ENCODE measurements at regions not wholly inside any gene's neighbourhood (a gene's known extent, or its start where the extent isn't known, plus 50 kb on each side); places are given as distances from the start of the nearest gene placed in this dataset.

DNA sequence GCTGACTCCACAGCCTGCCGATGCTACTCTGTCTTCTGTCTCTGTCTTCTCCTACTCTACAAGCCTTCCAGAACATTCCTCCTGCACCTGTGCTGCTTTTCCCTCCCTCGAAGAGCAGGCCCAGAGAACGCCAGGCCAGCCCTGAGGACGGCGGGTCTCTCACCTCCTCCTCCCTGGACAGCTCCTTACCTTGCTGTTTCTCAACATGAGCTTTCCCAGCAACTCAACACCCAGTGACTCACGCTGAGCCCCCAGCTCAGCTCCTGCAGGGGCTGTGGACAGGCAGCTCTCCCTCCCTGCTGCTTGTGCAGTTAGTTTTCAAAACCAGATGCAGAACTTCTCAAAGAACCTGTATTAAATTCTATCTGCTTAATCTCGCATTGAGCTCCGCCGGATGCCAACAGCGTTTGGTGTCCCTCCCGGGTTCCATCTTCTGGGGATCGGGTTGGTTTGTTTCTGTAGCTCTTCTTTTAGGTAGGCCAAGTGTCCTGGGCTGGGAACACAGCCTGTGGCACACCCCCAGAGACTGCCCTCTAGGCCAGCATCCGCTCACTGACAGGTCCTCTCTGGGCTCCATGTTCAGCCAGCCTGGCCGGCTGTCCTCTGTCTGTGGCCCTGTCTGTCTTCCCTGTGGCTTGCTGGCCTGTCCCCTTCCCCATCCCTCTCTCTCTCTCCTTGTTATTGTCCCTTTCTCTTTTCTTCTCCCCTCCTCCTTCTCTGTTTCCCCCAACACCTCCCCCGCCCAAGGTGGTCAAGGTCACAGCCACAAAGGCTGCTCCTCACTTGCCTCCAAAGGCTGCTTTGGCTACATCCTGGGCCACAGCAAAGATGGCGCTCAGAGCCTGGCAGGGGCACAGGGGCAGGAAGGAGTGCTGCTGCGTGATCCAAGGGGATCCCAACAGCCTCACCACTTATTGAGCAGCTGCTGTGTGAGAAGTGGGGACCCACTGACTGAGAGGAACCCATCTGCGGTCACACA is 391.0 kb downstream of the MATN1 start:
- ATAC-seq (ENCODE audit: low FRiP score) (no peak), DNase-seq (peak in 1 of 2 donors; percentile 69)
- Histone ChIP-seq H3K4me3 (ENCODE audit: low read length in 2 of 2) (no peak overlapping the region), H3K9me3 (ENCODE audit: control insufficient read depth, low read length) (no peaks in the 10 kb centered on the region), H3K36me3 (ENCODE audit: control insufficient read depth in 1 of 2, insufficient read depth in 2 of 2, low read length in 1 of 2) (no peaks in the 10 kb centered on the region), H3K27ac (ENCODE audit: low read depth in 1 of 2, low read length in 2 of 2) (no peak overlapping the region), H3K27me3 (ENCODE audit: control insufficient read depth in 1 of 2, insufficient read depth in 2 of 2, low read length in 1 of 2) (no peaks in the 10 kb centered on the region), H3K4me1 (ENCODE audit: control insufficient read depth in 1 of 2, insufficient read depth in 2 of 2, low read length in 2 of 2) (no peaks in the 10 kb centered on the region)
- 82 to 87% methylated on average over 18 of the region's 18 CpGs for WGBS, 2 donors
- intact Hi-C loops (cut with DNase I): no loop called here

DNA sequence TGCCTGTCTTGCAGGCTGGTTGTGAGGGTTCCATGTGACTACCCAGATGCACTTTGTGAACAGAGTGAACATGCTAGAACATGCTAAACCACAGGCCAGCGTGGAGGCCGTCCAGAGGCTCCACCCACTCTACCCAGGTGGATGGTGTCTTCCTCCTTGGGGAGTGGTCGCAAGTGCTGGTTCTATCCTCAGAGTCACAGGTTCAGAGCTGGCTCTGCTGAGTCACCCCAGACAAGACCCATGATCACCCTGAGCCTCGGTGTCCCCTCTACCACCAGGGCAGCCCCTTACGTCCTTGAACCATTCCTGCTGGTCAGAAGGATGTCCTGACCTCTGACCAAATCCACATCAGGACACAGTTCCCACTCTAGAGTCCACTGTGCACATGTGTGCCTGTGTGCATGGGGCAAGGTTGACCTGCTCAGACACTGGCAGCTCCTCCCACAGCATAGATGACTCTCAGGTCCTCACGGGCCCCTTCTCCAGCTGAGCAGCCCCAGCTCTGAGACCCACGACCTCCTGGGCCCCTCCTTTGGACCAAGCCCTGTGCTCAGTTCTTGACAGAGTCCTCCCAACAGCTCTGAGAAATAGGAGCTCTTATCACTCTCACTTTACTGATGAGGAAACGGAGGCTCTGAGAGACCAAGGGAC is 391.8 kb downstream of the MATN1 start:
- intact Hi-C loops (cut with DNase I): no loop called here
- Histone ChIP-seq H3K4me1 (ENCODE audit: control insufficient read depth in 1 of 2, insufficient read depth in 2 of 2, low read length in 2 of 2) (no peaks in the 10 kb centered on the region), H3K27ac (ENCODE audit: low read depth in 1 of 2, low read length in 2 of 2) (no peak overlapping the region), H3K9me3 (ENCODE audit: control insufficient read depth, low read length) (no peaks in the 10 kb centered on the region), H3K36me3 (ENCODE audit: control insufficient read depth in 1 of 2, insufficient read depth in 2 of 2, low read length in 1 of 2) (no peaks in the 10 kb centered on the region), H3K27me3 (ENCODE audit: control insufficient read depth in 1 of 2, insufficient read depth in 2 of 2, low read length in 1 of 2) (no peaks in the 10 kb centered on the region), H3K4me3 (ENCODE audit: low read length in 2 of 2) (no peak overlapping the region)
- DNase-seq (peak in 1 of 2 donors; percentile 52), ATAC-seq (ENCODE audit: low FRiP score) (no peak)
- 76 to 82% methylated on average over 8 of the region's 8 CpGs for WGBS, 2 donors

DNA sequence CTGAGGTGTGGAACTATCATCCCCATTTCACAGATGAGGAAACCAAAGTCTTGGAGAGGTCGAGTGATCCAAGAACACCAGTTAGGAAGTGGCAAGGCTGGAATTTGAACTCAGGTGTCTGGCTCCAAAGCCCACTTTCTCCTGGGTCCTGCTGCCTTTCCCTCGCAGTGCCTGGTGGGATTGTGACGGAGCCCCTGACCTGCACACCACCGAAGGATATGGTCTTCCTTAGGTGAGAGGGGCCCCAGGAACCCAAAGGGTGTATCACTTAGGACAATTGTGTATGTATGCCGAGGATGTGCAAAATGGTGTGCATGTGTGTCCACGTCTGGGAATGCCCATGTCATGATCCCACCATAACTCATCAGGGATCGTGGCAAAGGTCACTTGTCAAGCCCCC is 392.7 kb downstream of the MATN1 start:
- no peak for DNase-seq
- intact Hi-C loops (cut with DNase I): no loop called here

DNA sequence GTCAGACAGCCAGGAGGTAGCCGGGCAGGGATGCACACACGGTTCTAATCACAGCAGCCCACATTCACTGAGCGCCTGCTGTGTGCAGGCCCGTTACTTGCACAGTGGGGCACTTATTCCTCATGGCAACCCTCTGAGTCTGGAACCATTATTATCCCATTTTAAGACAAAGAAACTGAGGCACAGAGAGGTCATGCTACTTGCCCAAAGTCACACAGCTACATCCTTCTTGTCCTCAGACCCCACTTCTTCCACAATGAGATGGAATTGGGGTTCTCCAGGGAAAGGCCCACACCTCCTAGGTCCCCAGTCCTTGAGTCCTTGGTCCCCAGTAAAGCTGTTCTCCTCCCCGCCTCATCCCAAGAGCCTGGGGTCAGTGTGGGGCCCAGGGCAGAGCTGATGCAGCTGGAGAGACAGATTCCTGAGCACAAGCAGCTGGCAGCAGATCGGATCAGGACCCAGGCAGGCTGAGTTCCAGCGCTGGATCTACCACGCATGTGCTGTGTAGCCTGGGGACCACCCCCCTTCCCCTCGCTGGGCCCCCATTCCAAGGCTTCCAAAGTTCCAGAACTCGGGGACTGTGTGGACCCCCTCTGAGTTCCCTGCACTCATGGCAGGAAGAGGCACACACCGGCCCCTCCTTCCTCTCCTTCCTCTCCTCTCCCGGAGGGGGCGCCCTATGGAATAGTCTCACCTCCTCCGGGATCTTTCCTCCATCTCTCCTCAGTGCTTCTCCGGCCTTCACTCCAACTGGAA is 393.4 kb downstream of the MATN1 start:
- Histone ChIP-seq H3K4me1 (ENCODE audit: control insufficient read depth in 1 of 2, insufficient read depth in 2 of 2, low read length in 2 of 2) (no peaks in the 10 kb centered on the region), H3K27me3 (ENCODE audit: control insufficient read depth in 1 of 2, insufficient read depth in 2 of 2, low read length in 1 of 2) (no peaks in the 10 kb centered on the region), H3K36me3 (ENCODE audit: control insufficient read depth in 1 of 2, insufficient read depth in 2 of 2, low read length in 1 of 2) (no peaks in the 10 kb centered on the region), H3K9me3 (ENCODE audit: control insufficient read depth, low read length) (no peaks in the 10 kb centered on the region), H3K27ac (ENCODE audit: low read depth in 1 of 2, low read length in 2 of 2) (no peak overlapping the region), H3K4me3 (ENCODE audit: low read length in 2 of 2) (no peak overlapping the region)
- WGBS, 2 donors: 74 to 75% methylated on average over 15 of the region's 15 CpGs
- intact Hi-C loops (cut with DNase I): no loop called here
- ATAC-seq (ENCODE audit: low FRiP score) (no peak), DNase-seq (peak in 1 of 2 donors; percentile 60)

More for the DNA sequence above, 392.7 kb downstream of the MATN1 start:
- Histone ChIP-seq H3K27ac (ENCODE audit: low read depth in 1 of 2, low read length in 2 of 2) (no peak overlapping the region), H3K36me3 (ENCODE audit: control insufficient read depth in 1 of 2, insufficient read depth in 2 of 2, low read length in 1 of 2) (no peaks in the 10 kb centered on the region), H3K27me3 (ENCODE audit: control insufficient read depth in 1 of 2, insufficient read depth in 2 of 2, low read length in 1 of 2) (no peaks in the 10 kb centered on the region), H3K4me1 (ENCODE audit: control insufficient read depth in 1 of 2, insufficient read depth in 2 of 2, low read length in 2 of 2) (no peaks in the 10 kb centered on the region), H3K9me3 (ENCODE audit: control insufficient read depth, low read length) (no peaks in the 10 kb centered on the region), H3K4me3 (ENCODE audit: low read length in 2 of 2) (no peak overlapping the region)
- no peak for ATAC-seq (ENCODE audit: low FRiP score)
- 55 to 63% methylated on average over 7 of the region's 7 CpGs for WGBS, 2 donors

DNA sequence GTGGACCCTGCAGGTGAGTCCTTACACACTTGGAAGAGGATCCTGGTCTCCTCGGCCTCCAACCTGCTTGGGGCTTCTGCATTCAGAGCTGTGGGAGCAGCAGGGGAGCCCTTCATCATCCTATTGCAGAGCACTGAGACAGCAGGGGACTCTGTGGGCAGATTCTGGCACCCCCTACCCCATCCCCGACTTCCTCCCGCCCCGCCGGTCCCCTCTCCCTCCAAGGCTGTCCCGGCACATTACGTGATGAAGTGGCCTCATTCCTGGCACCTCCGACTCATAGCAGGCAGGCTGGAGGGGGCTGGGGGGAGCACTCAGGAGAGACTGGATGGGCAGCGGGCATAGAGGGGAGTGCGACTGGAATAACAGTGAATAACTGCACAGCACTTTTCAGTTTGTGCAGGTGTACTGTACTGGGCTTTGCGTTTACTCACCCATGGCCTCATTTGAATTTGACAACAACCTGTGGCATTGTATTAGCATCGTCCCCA is 394.1 kb downstream of the MATN1 start:
- WGBS, 2 donors: 74 to 78% methylated on average over 12 of the region's 12 CpGs
- H3K4me1 ChIP-seq (ENCODE audit: control insufficient read depth in 1 of 2, insufficient read depth in 2 of 2, low read length in 2 of 2): no peaks in the 10 kb centered on the region
- no peaks in the 10 kb centered on the region for H3K27me3 ChIP-seq (ENCODE audit: control insufficient read depth in 1 of 2, insufficient read depth in 2 of 2, low read length in 1 of 2)
- no peak overlapping the region for H3K27ac ChIP-seq (ENCODE audit: low read depth in 1 of 2, low read length in 2 of 2)
- no peaks in the 10 kb centered on the region for H3K9me3 ChIP-seq (ENCODE audit: control insufficient read depth, low read length)
- DNase-seq (peak in 1 of 2 donors; percentile 34), ATAC-seq (ENCODE audit: low FRiP score) (no peak)
- no peaks in the 10 kb centered on the region for H3K36me3 ChIP-seq (ENCODE audit: control insufficient read depth in 1 of 2, insufficient read depth in 2 of 2, low read length in 1 of 2)
- intact Hi-C loops (cut with DNase I): no loop called here
- H3K4me3 ChIP-seq (ENCODE audit: low read length in 2 of 2): no peak overlapping the region

DNA sequence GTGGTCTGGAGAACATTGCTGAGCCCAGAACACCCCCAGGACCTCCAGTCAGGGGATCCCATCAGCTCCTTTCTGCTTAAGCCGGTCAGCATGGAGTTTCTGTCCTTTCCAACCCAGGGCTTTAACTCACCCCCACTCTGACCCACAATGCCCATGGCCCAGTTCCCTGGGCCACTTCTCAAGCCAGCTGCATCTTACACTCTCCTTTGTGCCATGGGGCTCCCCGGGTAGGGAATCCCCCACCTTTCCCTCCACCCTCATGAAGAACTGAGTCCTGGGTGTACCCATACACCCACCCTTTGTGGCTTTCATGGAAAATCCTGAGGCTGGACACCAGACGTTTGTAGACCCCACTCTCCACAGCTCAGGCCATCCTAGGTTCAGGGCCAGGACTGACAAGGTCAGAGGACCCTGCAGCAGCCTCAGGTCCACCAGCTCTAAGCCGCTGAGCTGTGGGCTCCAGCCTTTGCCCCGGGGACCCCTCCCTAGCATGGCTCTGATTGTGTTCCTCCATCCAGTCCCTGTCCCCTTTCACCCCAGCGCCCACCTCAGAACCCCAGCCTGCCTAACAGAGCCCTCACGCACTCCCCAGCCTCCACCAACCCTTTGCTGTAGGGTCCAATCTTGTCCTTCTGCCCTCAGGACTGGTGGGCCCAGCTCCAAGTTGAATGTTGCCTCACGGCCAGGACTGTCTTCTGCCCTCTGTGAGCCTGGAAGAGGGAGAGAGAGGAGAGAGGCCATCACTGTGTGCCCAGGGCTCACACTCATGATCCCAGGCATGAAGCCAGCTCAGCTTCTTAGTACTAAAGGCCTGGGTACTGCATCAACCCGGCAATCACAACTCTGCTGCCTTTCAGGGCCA is 394.8 kb downstream of the MATN1 start:
- WGBS, 2 donors: 72 to 74% methylated on average over 9 of the region's 9 CpGs
- H3K9me3 ChIP-seq (ENCODE audit: control insufficient read depth, low read length): no peaks in the 10 kb centered on the region
- no peaks in the 10 kb centered on the region for H3K4me1 ChIP-seq (ENCODE audit: control insufficient read depth in 1 of 2, insufficient read depth in 2 of 2, low read length in 2 of 2)
- H3K36me3 ChIP-seq (ENCODE audit: control insufficient read depth in 1 of 2, insufficient read depth in 2 of 2, low read length in 1 of 2): no peaks in the 10 kb centered on the region
- peak in 1 of 2 donors; percentile 35 for DNase-seq
- no peaks in the 10 kb centered on the region for H3K27me3 ChIP-seq (ENCODE audit: control insufficient read depth in 1 of 2, insufficient read depth in 2 of 2, low read length in 1 of 2)
- ATAC-seq (ENCODE audit: low FRiP score): no peak
- no peak overlapping the region for H3K4me3 ChIP-seq (ENCODE audit: low read length in 2 of 2)
- no peak overlapping the region for H3K27ac ChIP-seq (ENCODE audit: low read depth in 1 of 2, low read length in 2 of 2)
- intact Hi-C loops (cut with DNase I): no loop called here

DNA sequence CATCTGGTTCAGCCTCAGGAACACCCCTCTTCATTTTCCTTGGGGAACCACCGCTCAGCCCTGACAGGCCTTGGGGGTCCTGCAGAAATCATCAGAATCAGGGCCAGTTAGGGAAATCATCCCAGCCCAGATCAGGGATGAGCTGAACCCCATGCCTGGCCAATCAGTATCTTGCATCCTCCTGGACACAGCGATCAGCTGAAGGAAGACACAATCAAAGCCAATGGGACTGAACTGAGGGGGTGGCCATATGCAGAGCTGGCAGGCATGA is 395.4 kb downstream of the MATN1 start:
- Histone ChIP-seq H3K9me3 (ENCODE audit: control insufficient read depth, low read length) (no peaks in the 10 kb centered on the region), H3K4me3 (ENCODE audit: low read length in 2 of 2) (no peak overlapping the region), H3K36me3 (ENCODE audit: control insufficient read depth in 1 of 2, insufficient read depth in 2 of 2, low read length in 1 of 2) (no peaks in the 10 kb centered on the region), H3K27ac (ENCODE audit: low read depth in 1 of 2, low read length in 2 of 2) (no peak overlapping the region), H3K27me3 (ENCODE audit: control insufficient read depth in 1 of 2, insufficient read depth in 2 of 2, low read length in 1 of 2) (no peaks in the 10 kb centered on the region), H3K4me1 (ENCODE audit: control insufficient read depth in 1 of 2, insufficient read depth in 2 of 2, low read length in 2 of 2) (no peaks in the 10 kb centered on the region)
- 95 to 97% methylated on average over 2 of the region's 2 CpGs for WGBS, 2 donors
- ATAC-seq (ENCODE audit: low FRiP score) (no peak), DNase-seq (no peak)
- intact Hi-C loops (cut with DNase I): no loop called here

Measured in aorta (tissue), 5 donors.